ENCODE measurements at regions not wholly inside any gene's neighbourhood (a gene's known extent, or its start where the extent isn't known, plus 50 kb on each side); places are given as distances from the start of the nearest gene placed in this dataset.

- H3K4me3 ChIP-seq (ENCODE audit: low read depth, low read length) = no peak overlapping the region
- TF ChIP-seq, protein P1, sequence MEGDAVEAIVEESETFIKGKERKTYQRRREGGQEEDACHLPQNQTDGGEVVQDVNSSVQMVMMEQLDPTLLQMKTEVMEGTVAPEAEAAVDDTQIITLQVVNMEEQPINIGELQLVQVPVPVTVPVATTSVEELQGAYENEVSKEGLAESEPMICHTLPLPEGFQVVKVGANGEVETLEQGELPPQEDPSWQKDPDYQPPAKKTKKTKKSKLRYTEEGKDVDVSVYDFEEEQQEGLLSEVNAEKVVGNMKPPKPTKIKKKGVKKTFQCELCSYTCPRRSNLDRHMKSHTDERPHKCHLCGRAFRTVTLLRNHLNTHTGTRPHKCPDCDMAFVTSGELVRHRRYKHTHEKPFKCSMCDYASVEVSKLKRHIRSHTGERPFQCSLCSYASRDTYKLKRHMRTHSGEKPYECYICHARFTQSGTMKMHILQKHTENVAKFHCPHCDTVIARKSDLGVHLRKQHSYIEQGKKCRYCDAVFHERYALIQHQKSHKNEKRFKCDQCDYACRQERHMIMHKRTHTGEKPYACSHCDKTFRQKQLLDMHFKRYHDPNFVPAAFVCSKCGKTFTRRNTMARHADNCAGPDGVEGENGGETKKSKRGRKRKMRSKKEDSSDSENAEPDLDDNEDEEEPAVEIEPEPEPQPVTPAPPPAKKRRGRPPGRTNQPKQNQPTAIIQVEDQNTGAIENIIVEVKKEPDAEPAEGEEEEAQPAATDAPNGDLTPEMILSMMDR (IDR thresholded peaks at IDR 0.05; ENCODE audit: low read depth, low read length, missing control alignments) = no peak
- in situ Hi-C loops (cut with HindIII; ENCODE audit: low sequenced_read_pairs) = no loop called here
- DNase-seq (ENCODE audit: low read depth) = no peak
Observed at GRCh38 chr4:89416960-89417359, 109.4 kb upstream of the GPRIN3 start.

- no peak overlapping the region for H3K4me3 ChIP-seq (ENCODE audit: low read depth, low read length)
- in situ Hi-C loops (cut with HindIII; ENCODE audit: low sequenced_read_pairs) = loop anchor here (5.0 kb wide), 1 partner anchor 56 kb away; no protein-coding TSS in a partner anchor
- TF ChIP-seq, protein P1 (IDR thresholded peaks at IDR 0.05; ENCODE audit: low read depth, low read length, missing control alignments) = no peak
- DNase-seq (ENCODE audit: low read depth) = no peak
Observed at GRCh38 chr4:89413518-89413917, 105.9 kb upstream of the GPRIN3 start.

GRCh38 chr4:89411539-89412309, 104.1 kb upstream of the GPRIN3 start:
- no peak for DNase-seq (ENCODE audit: low read depth)
- in situ Hi-C loops (cut with HindIII; ENCODE audit: low sequenced_read_pairs) = loop anchor here (5.0 kb wide), 1 partner anchor 54 kb away; no protein-coding TSS in a partner anchor
- TF ChIP-seq, protein P1 (IDR thresholded peaks at IDR 0.05; ENCODE audit: low read depth, low read length, missing control alignments) = no peak
- no peak overlapping the region for H3K4me3 ChIP-seq (ENCODE audit: low read depth, low read length)

DNA sequence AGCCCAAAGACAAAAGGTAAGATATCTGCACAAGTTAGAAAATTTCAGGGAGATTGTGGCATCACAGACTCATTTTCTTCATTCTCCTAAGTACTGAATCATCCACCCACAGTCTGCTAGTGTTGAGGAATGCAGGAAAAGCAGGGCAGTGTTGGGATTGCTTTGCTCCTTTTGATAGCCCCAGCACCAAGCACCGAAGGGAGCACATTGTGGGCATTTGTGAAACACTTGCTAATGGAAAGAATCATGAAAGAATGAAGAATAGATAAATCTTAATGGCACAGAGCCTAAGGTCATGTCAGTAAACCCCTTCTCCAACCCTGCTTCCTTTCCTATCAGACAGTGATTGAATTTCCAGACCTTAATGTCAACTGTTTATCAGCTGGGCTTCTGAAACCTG, 103.1 kb upstream of the GPRIN3 start:
- no peak overlapping the region for H3K4me3 ChIP-seq (ENCODE audit: low read depth, low read length)
- in situ Hi-C loops (cut with HindIII; ENCODE audit: low sequenced_read_pairs) = loop anchor here (5.0 kb wide), 1 partner anchor 53 kb away; no protein-coding TSS in a partner anchor
- no peak for DNase-seq (ENCODE audit: low read depth)
- TF ChIP-seq, protein P1 (IDR thresholded peaks at IDR 0.05; ENCODE audit: low read depth, low read length, missing control alignments) = no peak

DNA sequence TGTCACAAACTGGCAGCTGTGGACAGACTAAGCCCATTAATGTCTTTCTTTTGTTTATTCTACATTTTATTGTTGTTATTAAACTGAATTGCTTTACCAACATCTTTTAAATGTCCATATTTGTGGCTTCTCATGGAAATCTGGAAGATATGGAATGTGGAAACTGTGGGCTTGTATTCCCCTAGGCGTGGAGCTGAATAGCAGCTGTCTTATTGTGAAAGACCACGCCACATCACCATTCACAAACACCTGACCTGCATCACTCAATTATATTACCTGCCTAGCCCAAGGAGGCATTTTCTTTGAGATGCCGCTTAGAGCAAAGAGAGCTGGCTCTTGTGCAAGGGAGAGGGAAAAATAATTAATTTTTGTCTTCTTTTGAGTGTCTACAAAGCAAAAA, 96.9 kb upstream of the GPRIN3 start:
- no peak overlapping the region for H3K4me3 ChIP-seq (ENCODE audit: low read depth, low read length)
- in situ Hi-C loops (cut with HindIII; ENCODE audit: low sequenced_read_pairs) = no loop called here
- TF ChIP-seq, protein P1 (IDR thresholded peaks at IDR 0.05; ENCODE audit: low read depth, low read length, missing control alignments) = no peak
- no peak for DNase-seq (ENCODE audit: low read depth)

DNA sequence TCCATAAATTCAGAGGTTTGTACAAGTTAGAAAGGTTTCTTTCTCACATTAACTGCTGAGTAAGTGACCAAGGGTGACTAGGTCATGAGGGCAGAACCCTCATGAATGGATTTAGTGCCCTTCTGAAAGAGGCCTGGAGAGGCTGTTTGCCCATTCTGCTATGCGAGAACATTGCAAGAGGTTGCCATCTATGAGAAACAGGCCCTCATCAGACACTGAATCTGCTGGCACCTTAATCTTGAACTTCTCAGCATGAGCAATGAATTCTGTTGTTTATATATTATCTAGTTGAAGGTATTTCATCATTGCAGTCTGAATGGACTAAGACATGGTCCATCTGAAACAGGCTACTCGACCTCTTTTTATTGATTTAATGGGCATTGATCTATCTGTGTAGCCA, 96.2 kb upstream of the GPRIN3 start:
- TF ChIP-seq, protein P1 (IDR thresholded peaks at IDR 0.05; ENCODE audit: low read depth, low read length, missing control alignments) = no peak
- in situ Hi-C loops (cut with HindIII; ENCODE audit: low sequenced_read_pairs) = no loop called here
- no peak overlapping the region for H3K4me3 ChIP-seq (ENCODE audit: low read depth, low read length)
- no peak for DNase-seq (ENCODE audit: low read depth)

All from astrocyte of the cerebellum (primary cell).